B cell (primary cell): ENCODE measurements at regions not wholly inside any gene's neighbourhood (a gene's known extent, or its start where the extent isn't known, plus 50 kb on each side); places are given as distances from the start of the nearest gene placed in this dataset.

ENCODE experiments used
- ATAC-seq: fragments of 200-7000 bp; cut with Tn5 transposase; one replicate; pipeline ENCODE4 v1.10.0; 2021; ENCODE audit warnings: low read depth, mild to moderate bottlenecking, moderate number of reproducible peaks, moderate library complexity
- CTCF ChIA-PET: fragments of 350-600 bp; sonication (Branson Sonifier 250); formaldehyde crosslinking; loops from one replicate; lab custom pipeline; 2021; ENCODE audit warnings: antibody characterized with exemption, inconsistent platforms; lab: Charles Lee
- POLR2A ChIA-PET: fragments of 350-600 bp; sonication (Branson Sonifier 250); formaldehyde crosslinking; loops from one replicate; lab custom pipeline; 2021; ENCODE audit warnings: antibody characterized with exemption; lab: Charles Lee
- DNase-seq: peaks from one replicate; pipeline ENCODE4 v3.0.0; 2013
- H2AFZ ChIP-seq: 2 replicates; pipeline ENCODE4 v1.6.1; 2012; ENCODE audit warnings: mild to moderate bottlenecking, low read depth, low read length; ENCODE audit not compliant: insufficient read depth, poor library complexity, severe bottlenecking
- H3K27ac ChIP-seq, 2 donors: 1 replicate in 1 of 2; 2 replicates in 1 of 2; pipeline ENCODE4 v1.5.1; 2012 to 2013; ENCODE audit warnings: low read length in 2 of 2, mild to moderate bottlenecking in 2 of 2, moderate library complexity in 1 of 2
- H3K27me3 ChIP-seq, 4 experiments: fragments of 200-600 bp in 1 of 4; sonication (generic) in 1 of 4; replicated peaks in 1 of 4; 1 replicate in 2 of 4; 2 replicates in 2 of 4; pipeline versions ENCODE4 v1.6.1 to v1.7.0; 2013 to 2016; ENCODE audit warnings: low read length in 3 of 4, mild to moderate bottlenecking in 2 of 4, mixed read lengths in 1 of 4, moderate library complexity in 1 of 4; ENCODE audit not compliant: insufficient read depth in 4 of 4, control insufficient read depth in 3 of 4; ENCODE audit errors: control extremely low read depth in 1 of 4
- H3K36me3 ChIP-seq, 2 experiments: replicated peaks in 1 of 2; 1 replicate in 1 of 2; 2 replicates in 1 of 2; pipeline versions ENCODE4 v1.6.1 to v1.7.1; 2013; ENCODE audit warnings: low read length in 1 of 2; ENCODE audit not compliant: insufficient read depth in 2 of 2, control insufficient read depth in 1 of 2; ENCODE audit errors: control extremely low read depth in 1 of 2, extremely low read depth in 1 of 2
- H3K4me1 ChIP-seq, 2 donors: fragments of 200-600 bp in 1 of 2; sonication (generic) in 1 of 2; 1 replicate in 1 of 2; 2 replicates in 1 of 2; pipeline versions ENCODE4 v1.5.1 to v1.6.1; 2013 to 2017; ENCODE audit warnings: low read length in 2 of 2; ENCODE audit not compliant: control insufficient read depth in 2 of 2, insufficient read depth in 2 of 2
- H3K4me2 ChIP-seq: replicated peaks from 2 replicates; pipeline ENCODE3; 2012; ENCODE audit warnings: mild to moderate bottlenecking, low read depth, low read length; ENCODE audit not compliant: poor library complexity, severe bottlenecking
- H3K4me3 ChIP-seq, 5 experiments: fragments of 200-600 bp in 1 of 5; sonication (generic) in 1 of 5; 1 replicate in 3 of 5; 2 replicates in 2 of 5; pipeline versions ENCODE4 v1.5.1 to v1.7.0; 2011 to 2016; ENCODE audit warnings: low read length in 4 of 5, mild to moderate bottlenecking in 4 of 5, low read depth in 2 of 5, control low read depth in 1 of 5, moderate library complexity in 1 of 5; ENCODE audit not compliant: insufficient read depth in 1 of 5; ENCODE audit errors: control extremely low read depth in 1 of 5, extremely low read depth in 1 of 5
- H3K79me2 ChIP-seq: fragments of 200-600 bp; sonication (generic); one replicate; pipeline ENCODE4 v1.6.0; 2016; ENCODE audit warnings: low read length; ENCODE audit not compliant: control insufficient read depth, insufficient read depth
- H3K9ac ChIP-seq: fragments of 200-600 bp; sonication (generic); 2 replicates; pipeline ENCODE4 v1.6.1; 2017; ENCODE audit warnings: mild to moderate bottlenecking, low read length, moderate library complexity
- H3K9me3 ChIP-seq, 3 donors: one replicate each; pipeline versions ENCODE4 v1.6.1 to v1.7.1; 2013; ENCODE audit warnings: low read length in 2 of 3; ENCODE audit not compliant: control insufficient read depth in 2 of 3, insufficient read depth in 1 of 3; ENCODE audit errors: control extremely low read depth in 1 of 3
- H4K20me1 ChIP-seq: 2 replicates; pipeline ENCODE4 v1.6.0; 2012; ENCODE audit warnings: mild to moderate bottlenecking, low read length; ENCODE audit not compliant: insufficient read depth, control insufficient read depth, poor library complexity, severe bottlenecking
- H3K27ac Mint-ChIP-seq: one replicate; pipeline ENCODE4 v1.8.0; 2021; ENCODE audit warnings: mixed read lengths
- H3K27me3 Mint-ChIP-seq: one replicate; pipeline ENCODE4 v1.8.0; 2021; ENCODE audit warnings: mixed read lengths
- H3K4me1 Mint-ChIP-seq: one replicate; pipeline ENCODE4 v1.8.0; 2021; ENCODE audit warnings: mixed read lengths
- H3K4me3 Mint-ChIP-seq: one replicate; pipeline ENCODE4 v1.8.0; 2021; ENCODE audit warnings: mixed read lengths
- H3K9me3 Mint-ChIP-seq: one replicate; pipeline ENCODE4 v1.8.0; 2022; ENCODE audit warnings: mixed read lengths; ENCODE audit not compliant: insufficient read depth
- CTCF ChIP-seq: fragments of 200-600 bp; IDR thresholded peaks from one replicate; pipeline ENCODE4 v1.8.0; 2022; ENCODE audit warnings: antibody characterized with exemption, mild to moderate bottlenecking
- EZH2 ChIP-seq: IDR thresholded peaks from 2 replicates; pipeline ENCODE4 v1.6.1; 2012; ENCODE audit warnings: borderline replicate concordance, low read depth, mild to moderate bottlenecking, moderate library complexity, low read length; ENCODE audit not compliant: insufficient read depth, poor library complexity, severe bottlenecking
- WGBS: methylation state at CpG from one replicate; pipeline ENCODE4 v1.1.5; 2013; ENCODE audit warnings: missing lambda C conversion rate; ENCODE audit not compliant: insufficient coverage; 5-methylcytosine and 5-hydroxymethylcytosine counted together
- intact Hi-C: fragments of 100-400 bp; cut with micrococcal nuclease; formaldehyde crosslinking; loops from one replicate; pipeline ENCODE4 v1.10.0; 2022

- no peak overlapping the region for H3K4me3 ChIP-seq
- H2AFZ ChIP-seq: no peak overlapping the region
- Mint-ChIP-seq H3K9me3 (no peaks in the 10 kb centered on the region), H3K4me1 (no peaks in the 10 kb centered on the region), H3K27me3 (no peaks in the 10 kb centered on the region), H3K4me3 (no peak overlapping the region), H3K27ac (no peak overlapping the region)
- no peaks in the 10 kb centered on the region for H3K36me3 ChIP-seq
- DNase-seq: no peak
- ChIA-PET POLR2A (no interaction called here), CTCF (interaction anchor here (1.5 to 2.0 kb wide), 2 partner anchors 9 to 13 kb away, joined by 3 to 7 read pairs; no protein-coding TSS in a partner anchor)
- TF ChIP-seq CTCF: peak; percentile 31
- TF ChIP-seq EZH2: no peak
- H4K20me1 ChIP-seq: no peaks in the 10 kb centered on the region
- intact Hi-C loops: no loop called here
- no peak overlapping the region for H3K9ac ChIP-seq
- no peak overlapping the region for H3K27ac ChIP-seq
- no peaks in the 10 kb centered on the region for H3K4me1 ChIP-seq
- no CpG with 5 or more reads among the region's 2 CpGs for WGBS
- no peak for ATAC-seq
- no peaks in the 10 kb centered on the region for H3K79me2 ChIP-seq
- H3K4me2 ChIP-seq: no peak overlapping the region
- H3K9me3 ChIP-seq: peaks cover 0 to 2% (median 0%) of the 10 kb centered on the region in 3 donors
- H3K27me3 ChIP-seq: no peaks in the 10 kb centered on the region
These were observed 50.7 kb upstream of the GOLGA6L2 start for GRCh38 chr15:23497710-23498111.
